GM12865 (cell line): ENCODE measurements at regions not wholly inside any gene's neighbourhood (a gene's known extent, or its start where the extent isn't known, plus 50 kb on each side); places are given as distances from the start of the nearest gene placed in this dataset.
A peak's percentile ranks its signal among the peaks of the same experiment; 100 is the strongest.

Experiments used
- DNase-seq: peaks from one replicate; pipeline ENCODE4 v3.0.0; 2010; ENCODE audit warnings: low read depth
- H3K4me3 ChIP-seq: 2 replicates; pipeline ENCODE4 v1.5.1; 2011; ENCODE audit warnings: mild to moderate bottlenecking, low read depth, low read length, control low read depth
- CTCF ChIP-seq: IDR thresholded peaks from 2 replicates; pipeline ENCODE4 v1.5.1; 2011; ENCODE audit warnings: low read length, control low read depth, low read depth, inconsistent platforms; ENCODE audit not compliant: insufficient read depth; ENCODE audit errors: missing control alignments

DNA sequence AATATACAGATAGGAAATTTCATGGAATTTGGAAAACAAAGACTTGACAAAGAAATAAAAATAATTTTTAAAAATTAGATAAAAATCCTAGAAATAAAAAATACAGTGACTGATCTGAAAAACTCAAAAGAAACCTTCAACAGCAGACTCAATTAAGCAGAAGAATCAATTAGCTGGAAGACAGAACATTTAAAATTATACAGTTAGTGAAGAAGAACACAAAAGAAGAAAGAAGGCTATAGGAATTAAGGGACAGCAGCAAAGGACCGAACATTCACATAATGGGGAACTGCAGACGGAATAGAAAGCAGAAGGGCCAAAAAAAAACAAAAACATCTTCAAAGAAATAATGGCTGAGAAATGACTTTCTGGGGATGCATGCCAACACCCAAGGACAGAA is 314.5 kb downstream of the CRPPA start:
- H3K4me3 ChIP-seq: no peak overlapping the region
- TF ChIP-seq CTCF: no peak
- DNase-seq: no peak

- no peak for DNase-seq
- no peak overlapping the region for H3K4me3 ChIP-seq
- no peak for TF ChIP-seq CTCF
Observed at GRCh38 chr7:16106300-16106699, 315.0 kb downstream of the CRPPA start.

GRCh38 chr7:16099302-16099849 is 322.0 kb downstream of the CRPPA start:
- TF ChIP-seq CTCF: no peak
- H3K4me3 ChIP-seq: no peak overlapping the region
- no peak for DNase-seq

GRCh38 chr7:16098585-16099179 is 322.7 kb downstream of the CRPPA start:
- no peak for DNase-seq
- no peak overlapping the region for H3K4me3 ChIP-seq
- peak; percentile 48 for TF ChIP-seq CTCF

GRCh38 chr7:16098058-16098457 is 323.3 kb downstream of the CRPPA start:
- H3K4me3 ChIP-seq: no peak overlapping the region
- DNase-seq: no peak
- no peak for TF ChIP-seq CTCF

GRCh38 chr7:16095171-16095950 is 326.0 kb downstream of the CRPPA start:
- no peak for TF ChIP-seq CTCF
- no peak for DNase-seq

More at GRCh38 chr7:16095171-16095950, 326.0 kb downstream of the CRPPA start:
- no peak overlapping the region for H3K4me3 ChIP-seq
